LNCaP clone FGC (cell line): ENCODE measurements at regions not wholly inside any gene's neighbourhood (a gene's known extent, or its start where the extent isn't known, plus 50 kb on each side); places are given as distances from the start of the nearest gene placed in this dataset.

Experiments
- DNase-seq: peaks from one replicate; pipeline ENCODE4 v3.0.0-alpha.2; 2011; ENCODE audit warnings: low read depth
- H3K4me3 ChIP-seq: 2 replicates; pipeline ENCODE4 v1.5.1; 2011; ENCODE audit warnings: mild to moderate bottlenecking, low read depth, low read length, control low read depth
- CTCF ChIP-seq: IDR thresholded peaks from 2 replicates; pipeline ENCODE4 v1.5.1; 2012; ENCODE audit warnings: mild to moderate bottlenecking; ENCODE audit not compliant: control insufficient read depth, insufficient read depth; ENCODE audit errors: extremely low read depth

GRCh38 chr20:55194947-55195346 is 719.6 kb downstream of the DOK5 start:
- TF ChIP-seq CTCF: no peak
- H3K4me3 ChIP-seq: no peak overlapping the region
- no peak for DNase-seq

GRCh38 chr20:55186228-55186627 is 710.8 kb downstream of the DOK5 start:
- no peak for DNase-seq
- no peak overlapping the region for H3K4me3 ChIP-seq
- TF ChIP-seq CTCF: no peak

GRCh38 chr20:55175081-55175480 is 699.7 kb downstream of the DOK5 start:
- no peak overlapping the region for H3K4me3 ChIP-seq
- TF ChIP-seq CTCF: no peak
- no peak for DNase-seq

GRCh38 chr20:55174635-55175034 is 699.2 kb downstream of the DOK5 start:
- DNase-seq: no peak
- TF ChIP-seq CTCF: no peak
- no peak overlapping the region for H3K4me3 ChIP-seq

- DNase-seq: no peak
- no peak overlapping the region for H3K4me3 ChIP-seq
- no peak for TF ChIP-seq CTCF
These were observed 698.8 kb downstream of the DOK5 start for GRCh38 chr20:55174172-55174571.

- TF ChIP-seq CTCF: no peak
- H3K4me3 ChIP-seq: no peak overlapping the region
- no peak for DNase-seq
These were observed 698.2 kb downstream of the DOK5 start for GRCh38 chr20:55173601-55174000.

GRCh38 chr20:55172310-55173002 is 697.1 kb downstream of the DOK5 start:
- no peak for TF ChIP-seq CTCF
- no peak for DNase-seq
- H3K4me3 ChIP-seq: no peak overlapping the region
